HEK293 (cell line): ENCODE measurements at regions not wholly inside any gene's neighbourhood (a gene's known extent, or its start where the extent isn't known, plus 50 kb on each side); places are given as distances from the start of the nearest gene placed in this dataset.

ENCODE experiments used
- CTCF ChIA-PET: fragments of 350-600 bp; formaldehyde crosslinking; extraction: SDS; loops from one replicate; lab custom pipeline; 2021; ENCODE audit warnings: antibody characterized with exemption; lab: Yijun Ruan, JAX
- POLR2A ChIA-PET: fragments of 300-600 bp; formaldehyde crosslinking; extraction: SDS; loops from one replicate; lab custom pipeline; 2020; ENCODE audit warnings: antibody characterized with exemption, inconsistent platforms; lab: Yijun Ruan, JAX
- H3K27ac ChIP-seq: fragments of 200-500 bp; sonication (Bioruptor generic); 2 replicates; pipeline ENCODE4 v1.5.1; 2014; ENCODE audit warnings: low read depth, low read length, control low read depth, inconsistent platforms; ENCODE audit errors: extremely low read depth
- H3K36me3 ChIP-seq, 2 experiments: fragments of 200-500 bp in 1 of 2; sonication (Bioruptor generic) in 1 of 2; 1 replicate in 1 of 2; 2 replicates in 1 of 2; pipeline ENCODE4 v1.5.1; 2014 to 2017; ENCODE audit warnings: inconsistent platforms in 2 of 2, low read length in 2 of 2; ENCODE audit not compliant: control insufficient read depth in 2 of 2, insufficient read depth in 1 of 2
- H3K4me1 ChIP-seq: fragments of 200-500 bp; sonication (Bioruptor generic); 2 replicates; pipeline ENCODE4 v1.5.1; 2014; ENCODE audit warnings: mild to moderate bottlenecking, low read length, inconsistent platforms; ENCODE audit not compliant: control insufficient read depth, insufficient read depth
- H3K4me3 ChIP-seq: 2 replicates; pipeline ENCODE4 v1.5.1; 2011; ENCODE audit warnings: low read depth, mild to moderate bottlenecking, control low read depth, low read length, moderate library complexity
- H3K9me3 ChIP-seq: fragments of 200-500 bp; sonication (Bioruptor generic); 2 replicates; pipeline ENCODE4 v1.5.1; 2014; ENCODE audit warnings: low read depth, low read length, inconsistent platforms; ENCODE audit not compliant: control insufficient read depth, insufficient read depth
- EGR2 ChIP-seq: fragments of 450-650 bp; formaldehyde crosslinking; IDR thresholded peaks from 2 replicates; pipeline ENCODE4 v1.5.1; 2016; ENCODE audit warnings: low read depth, missing biosample characterization, missing genetic modification characterization
- GFI1B ChIP-seq: fragments of 450-650 bp; formaldehyde crosslinking; IDR thresholded peaks from 2 replicates; pipeline ENCODE4 v1.5.1; 2016; ENCODE audit warnings: missing biosample characterization, missing genetic modification characterization
- GLIS1 ChIP-seq: fragments of 450-650 bp; formaldehyde crosslinking; IDR thresholded peaks from 2 replicates; pipeline ENCODE4 v1.5.1; 2016; ENCODE audit warnings: missing biosample characterization, missing genetic modification characterization
- MZF1 ChIP-seq: fragments of 450-650 bp; formaldehyde crosslinking; IDR thresholded peaks from 2 replicates; pipeline ENCODE4 v1.5.1; 2017; ENCODE audit warnings: missing biosample characterization, missing genetic modification characterization, borderline replicate concordance
- SETDB1 ChIP-seq: IDR thresholded peaks from one replicate; pipeline ENCODE4 v1.6.1; 2017; ENCODE audit warnings: mild to moderate bottlenecking, low read length, moderate library complexity, mixed read lengths; ENCODE audit not compliant: insufficient read length
- ZNF112 ChIP-seq: fragments of 450-650 bp; formaldehyde crosslinking; IDR thresholded peaks from 2 replicates; pipeline ENCODE4 v1.5.0; 2017; ENCODE audit warnings: missing biosample characterization, missing genetic modification characterization
- ZNF169 ChIP-seq: fragments of 450-650 bp; formaldehyde crosslinking; IDR thresholded peaks from 2 replicates; pipeline ENCODE4 v1.5.1; 2016; ENCODE audit warnings: missing biosample characterization, missing genetic modification characterization
- ZNF202 ChIP-seq: fragments of 450-650 bp; formaldehyde crosslinking; IDR thresholded peaks from 2 replicates; pipeline ENCODE4 v1.5.1; 2016; ENCODE audit warnings: missing biosample characterization, missing genetic modification characterization, borderline replicate concordance
- ZNF211 ChIP-seq: fragments of 450-650 bp; formaldehyde crosslinking; IDR thresholded peaks from 2 replicates; pipeline ENCODE4 v1.5.1; 2016; ENCODE audit warnings: low read depth, missing biosample characterization, missing genetic modification characterization
- ZNF341 ChIP-seq: fragments of 450-650 bp; formaldehyde crosslinking; IDR thresholded peaks from 2 replicates; pipeline ENCODE4; 2016; ENCODE audit warnings: low read depth, missing biosample characterization, missing genetic modification characterization
- ZNF391 ChIP-seq: fragments of 450-650 bp; formaldehyde crosslinking; IDR thresholded peaks from 2 replicates; pipeline ENCODE4 v1.5.1; 2016; ENCODE audit warnings: low read depth, missing biosample characterization, missing genetic modification characterization, borderline replicate concordance
- ZNF48 ChIP-seq: fragments of 450-650 bp; formaldehyde crosslinking; IDR thresholded peaks from 2 replicates; pipeline ENCODE4 v1.5.1; 2016; ENCODE audit warnings: missing biosample characterization, missing genetic modification characterization
- ZNF521 ChIP-seq: fragments of 450-650 bp; formaldehyde crosslinking; IDR thresholded peaks from 2 replicates; pipeline ENCODE4 v1.5.1; 2017; ENCODE audit warnings: missing biosample characterization, mild to moderate bottlenecking, missing genetic modification characterization
- ZNF610 ChIP-seq: fragments of 450-650 bp; formaldehyde crosslinking; IDR thresholded peaks from 2 replicates; pipeline ENCODE4 v1.5.1; 2016; ENCODE audit warnings: missing biosample characterization, missing genetic modification characterization, borderline replicate concordance
- ZNF626 ChIP-seq: fragments of 450-650 bp; sonication (Bioruptor Pico); formaldehyde crosslinking; IDR thresholded peaks from 2 replicates; pipeline ENCODE4 v1.5.1; 2018; ENCODE audit warnings: missing biosample characterization, missing genetic modification characterization, inconsistent platforms
- ZNF664 ChIP-seq: fragments of 450-650 bp; formaldehyde crosslinking; IDR thresholded peaks from 2 replicates; pipeline ENCODE4 v1.5.1; 2016; ENCODE audit warnings: missing biosample characterization, missing genetic modification characterization
- ZNF701 ChIP-seq: fragments of 450-650 bp; formaldehyde crosslinking; IDR thresholded peaks from 2 replicates; pipeline ENCODE4 v1.5.1; 2016; ENCODE audit warnings: missing biosample characterization, missing genetic modification characterization
- ZNF768 ChIP-seq: fragments of 450-650 bp; formaldehyde crosslinking; IDR thresholded peaks from 2 replicates; pipeline ENCODE4 v1.5.1; 2018; ENCODE audit warnings: missing biosample characterization, mild to moderate bottlenecking, missing genetic modification characterization
- ZNF777 ChIP-seq: fragments of 450-650 bp; formaldehyde crosslinking; IDR thresholded peaks from 2 replicates; pipeline ENCODE4 v1.5.1; 2017; ENCODE audit warnings: missing biosample characterization, missing genetic modification characterization, borderline replicate concordance
- TF ChIP-seq, protein P1 (sequence below): fragments of 450-650 bp; formaldehyde crosslinking; conservative IDR thresholded peaks from 2 replicates; pipeline ENCODE4 v1.5.1; 2016; ENCODE audit warnings: low read depth, missing biosample characterization, missing genetic modification characterization
- TF ChIP-seq, protein P2 (sequence below): fragments of 450-650 bp; formaldehyde crosslinking; IDR thresholded peaks from 2 replicates; pipeline ENCODE4 v1.5.1; 2016; ENCODE audit warnings: missing biosample characterization, missing genetic modification characterization

DNA sequence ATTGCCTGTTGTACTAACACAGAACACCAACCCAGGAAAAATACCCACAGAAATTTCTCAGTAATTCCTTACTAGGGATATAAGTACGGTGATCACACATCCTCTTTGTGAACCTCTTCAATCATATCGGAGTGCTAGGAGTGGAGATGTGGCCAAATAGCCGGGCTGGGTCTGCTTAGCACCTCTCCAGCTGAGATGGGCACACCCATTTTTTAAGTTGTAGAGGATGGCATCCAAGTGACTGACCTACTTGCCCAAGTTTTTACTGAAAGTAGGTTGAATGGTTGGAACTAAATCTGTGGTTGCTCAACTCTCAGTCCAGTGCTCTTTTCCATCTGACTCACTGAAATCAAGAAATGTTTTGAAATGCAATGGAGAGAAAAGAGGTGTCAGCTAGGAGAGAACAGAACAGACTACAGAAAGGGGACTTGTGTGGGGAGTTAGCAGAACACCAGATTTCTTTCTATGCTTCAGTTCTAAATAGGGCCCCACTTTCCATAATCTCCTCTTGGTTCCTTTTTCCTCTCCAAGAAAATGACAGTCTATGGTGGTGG lies 68.7 kb upstream of the FSHR start:
- Histone ChIP-seq H3K4me3 (no peak overlapping the region), H3K36me3 (no peaks in the 10 kb centered on the region), H3K4me1 (no peaks in the 10 kb centered on the region), H3K27ac (no peak overlapping the region), H3K9me3 (no peaks in the 10 kb centered on the region)
- POLR2A ChIA-PET: no interaction called here
- TF ChIP-seq MZF1 (no peak), ZNF777 (tag by site-specific recombination) (no peak), ZNF768 (tag by site-specific recombination) (no peak)
- CTCF ChIA-PET: no interaction called here

- TF ChIP-seq ZNF626 (tag by site-specific recombination): no peak
- TF ChIP-seq ZNF48 (tag by site-specific recombination): no peak
- TF ChIP-seq, all 188 proteins: peak for 0
- no peaks in the 10 kb centered on the region for H3K9me3 ChIP-seq
- CTCF ChIA-PET: no interaction called here
Observed at GRCh38 chr2:49219741-49220140, 65.4 kb upstream of the FSHR start.

GRCh38 chr2:49210191-49210590 lies 55.9 kb upstream of the FSHR start:
- Histone ChIP-seq H3K27ac (no peak overlapping the region), H3K9me3 (no peaks in the 10 kb centered on the region), H3K4me1 (no peaks in the 10 kb centered on the region), H3K4me3 (no peak overlapping the region), H3K36me3 (no peaks in the 10 kb centered on the region)
- ChIA-PET CTCF (no interaction called here), POLR2A (no interaction called here)
- TF ChIP-seq ZNF211 (tag by site-specific recombination): no peak
- TF ChIP-seq, protein P1, sequence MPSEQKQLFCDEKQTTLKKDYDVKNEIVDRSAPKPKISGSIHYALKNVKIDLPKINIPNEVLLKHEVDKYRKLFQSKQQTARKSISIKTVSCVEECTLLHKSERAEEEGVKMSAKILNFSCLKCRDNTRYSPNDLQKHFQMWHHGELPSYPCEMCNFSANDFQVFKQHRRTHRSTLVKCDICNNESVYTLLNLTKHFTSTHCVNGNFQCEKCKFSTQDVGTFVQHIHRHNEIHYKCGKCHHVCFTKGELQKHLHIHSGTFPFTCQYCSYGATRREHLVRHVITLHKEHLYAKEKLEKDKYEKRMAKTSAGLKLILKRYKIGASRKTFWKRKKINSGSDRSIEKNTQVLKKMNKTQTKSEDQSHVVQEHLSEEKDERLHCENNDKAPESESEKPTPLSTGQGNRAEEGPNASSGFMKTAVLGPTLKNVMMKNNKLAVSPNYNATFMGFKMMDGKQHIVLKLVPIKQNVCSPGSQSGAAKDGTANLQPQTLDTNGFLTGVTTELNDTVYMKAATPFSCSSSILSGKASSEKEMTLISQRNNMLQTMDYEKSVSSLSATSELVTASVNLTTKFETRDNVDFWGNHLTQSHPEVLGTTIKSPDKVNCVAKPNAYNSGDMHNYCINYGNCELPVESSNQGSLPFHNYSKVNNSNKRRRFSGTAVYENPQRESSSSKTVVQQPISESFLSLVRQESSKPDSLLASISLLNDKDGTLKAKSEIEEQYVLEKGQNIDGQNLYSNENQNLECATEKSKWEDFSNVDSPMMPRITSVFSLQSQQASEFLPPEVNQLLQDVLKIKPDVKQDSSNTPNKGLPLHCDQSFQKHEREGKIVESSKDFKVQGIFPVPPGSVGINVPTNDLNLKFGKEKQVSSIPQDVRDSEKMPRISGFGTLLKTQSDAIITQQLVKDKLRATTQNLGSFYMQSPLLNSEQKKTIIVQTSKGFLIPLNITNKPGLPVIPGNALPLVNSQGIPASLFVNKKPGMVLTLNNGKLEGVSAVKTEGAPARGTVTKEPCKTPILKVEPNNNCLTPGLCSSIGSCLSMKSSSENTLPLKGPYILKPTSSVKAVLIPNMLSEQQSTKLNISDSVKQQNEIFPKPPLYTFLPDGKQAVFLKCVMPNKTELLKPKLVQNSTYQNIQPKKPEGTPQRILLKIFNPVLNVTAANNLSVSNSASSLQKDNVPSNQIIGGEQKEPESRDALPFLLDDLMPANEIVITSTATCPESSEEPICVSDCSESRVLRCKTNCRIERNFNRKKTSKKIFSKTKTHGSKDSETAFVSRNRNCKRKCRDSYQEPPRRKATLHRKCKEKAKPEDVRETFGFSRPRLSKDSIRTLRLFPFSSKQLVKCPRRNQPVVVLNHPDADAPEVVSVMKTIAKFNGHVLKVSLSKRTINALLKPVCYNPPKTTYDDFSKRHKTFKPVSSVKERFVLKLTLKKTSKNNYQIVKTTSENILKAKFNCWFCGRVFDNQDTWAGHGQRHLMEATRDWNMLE: no peak
- no peak for TF ChIP-seq SETDB1
- no peak for TF ChIP-seq ZNF202 (tag by site-specific recombination)
- no peak for TF ChIP-seq ZNF664 (tag by site-specific recombination)
- TF ChIP-seq ZNF777 (tag by site-specific recombination): no peak
- TF ChIP-seq ZNF112: no peak
- no peak for TF ChIP-seq EGR2

More at GRCh38 chr2:49219741-49220140, 65.4 kb upstream of the FSHR start:
- no peaks in the 10 kb centered on the region for H3K36me3 ChIP-seq
- no peak overlapping the region for H3K27ac ChIP-seq
- no peak overlapping the region for H3K4me3 ChIP-seq
- H3K4me1 ChIP-seq: no peaks in the 10 kb centered on the region
- POLR2A ChIA-PET: no interaction called here

DNA sequence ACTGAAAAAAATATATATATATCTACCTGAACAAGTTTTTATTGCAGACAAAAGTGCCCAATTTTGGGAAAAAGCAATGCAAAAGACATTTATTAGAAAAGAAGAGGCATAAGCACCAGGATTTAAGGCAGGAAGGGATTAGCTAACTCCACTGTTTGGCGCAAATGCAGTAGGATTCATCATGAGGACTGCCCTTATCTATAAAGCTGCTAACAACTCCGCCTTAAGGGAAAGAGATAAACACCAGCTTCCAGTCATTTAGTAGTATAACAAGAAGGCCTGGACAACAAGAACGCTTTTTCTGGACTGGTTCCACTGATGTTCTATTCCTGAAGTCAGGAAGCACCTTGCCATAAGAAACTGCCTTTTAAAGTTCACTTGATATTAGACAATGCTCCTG lies 52.9 kb upstream of the FSHR start:
- Histone ChIP-seq H3K36me3 (no peaks in the 10 kb centered on the region), H3K9me3 (no peaks in the 10 kb centered on the region), H3K4me3 (no peak overlapping the region), H3K4me1 (no peaks in the 10 kb centered on the region), H3K27ac (no peak overlapping the region)
- POLR2A ChIA-PET: no interaction called here
- CTCF ChIA-PET: interaction anchor here (0.6 kb wide), 2 partner anchors 53 to 1185 kb away, joined by 3 read pairs; partner anchors contain the start of gene FSHR
- TF ChIP-seq GFI1B (tag by site-specific recombination) (no peak), ZNF701 (tag by site-specific recombination) (no peak), ZNF610 (tag by site-specific recombination) (no peak), GLIS1 (tag by site-specific recombination) (no peak), ZNF391 (tag by site-specific recombination) (no peak), ZNF169 (tag by site-specific recombination) (no peak), ZNF341 (tag by site-specific recombination) (no peak), ZNF521 (tag by site-specific recombination) (no peak)
- TF ChIP-seq, protein P2, sequence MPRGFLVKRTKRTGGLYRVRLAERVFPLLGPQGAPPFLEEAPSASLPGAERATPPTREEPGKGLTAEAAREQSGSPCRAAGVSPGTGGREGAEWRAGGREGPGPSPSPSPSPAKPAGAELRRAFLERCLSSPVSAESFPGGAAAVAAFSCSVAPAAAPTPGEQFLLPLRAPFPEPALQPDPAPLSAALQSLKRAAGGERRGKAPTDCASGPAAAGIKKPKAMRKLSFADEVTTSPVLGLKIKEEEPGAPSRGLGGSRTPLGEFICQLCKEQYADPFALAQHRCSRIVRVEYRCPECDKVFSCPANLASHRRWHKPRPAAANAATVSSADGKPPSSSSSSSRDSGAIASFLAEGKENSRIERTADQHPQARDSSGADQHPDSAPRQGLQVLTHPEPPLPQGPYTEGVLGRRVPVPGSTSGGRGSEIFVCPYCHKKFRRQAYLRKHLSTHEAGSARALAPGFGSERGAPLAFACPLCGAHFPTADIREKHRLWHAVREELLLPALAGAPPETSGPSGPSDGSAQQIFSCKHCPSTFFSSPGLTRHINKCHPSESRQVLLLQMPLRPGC (tag by site-specific recombination): no peak
